ENCODE measurements at regions not wholly inside any gene's neighbourhood (a gene's known extent, or its start where the extent isn't known, plus 50 kb on each side); places are given as distances from the start of the nearest gene placed in this dataset.

GRCh38 chr16:72487283-72487682 lies 315.3 kb upstream of the PMFBP1 start:
- no peak for TF ChIP-seq POLR2AphosphoS5 (IDR thresholded peaks at IDR 0.05; ENCODE audit: low read depth, low read length)
- no peak for TF ChIP-seq POLR2A (IDR thresholded peaks at IDR 0.05; ENCODE audit: control extremely low read depth in 1 of 2, low read depth in 2 of 2, low read length in 2 of 2)
- TF ChIP-seq CHD2 (IDR thresholded peaks at IDR 0.05; ENCODE audit: low read length) = no peak
- no peak for TF ChIP-seq ATF2 (IDR thresholded peaks at IDR 0.05; ENCODE audit: low read length)
